Peyer's patch (tissue), 4 donors: ENCODE measurements at regions not wholly inside any gene's neighbourhood (a gene's known extent, or its start where the extent isn't known, plus 50 kb on each side); places are given as distances from the start of the nearest gene placed in this dataset.

Experiments
- POLR2A ChIP-seq, 2 donors: fragments of 450-650 bp; IDR thresholded peaks; one replicate each; pipeline ENCODE4 v1.5.1; 2017; ENCODE audit warnings: antibody characterized with exemption in 2 of 2, mild to moderate bottlenecking in 2 of 2, moderate library complexity in 2 of 2
- TF ChIP-seq, protein P1 (sequence below), 6 experiments: fragments of 450-650 bp in 4 of 6; fragments of 200-600 bp in 2 of 6; sonication (generic) in 1 of 6; IDR thresholded peaks; one replicate each; pipeline ENCODE4 v1.5.1; 2017 to 2019; ENCODE audit warnings: antibody characterized with exemption in 6 of 6, mild to moderate bottlenecking in 3 of 6, moderate library complexity in 1 of 6

DNA sequence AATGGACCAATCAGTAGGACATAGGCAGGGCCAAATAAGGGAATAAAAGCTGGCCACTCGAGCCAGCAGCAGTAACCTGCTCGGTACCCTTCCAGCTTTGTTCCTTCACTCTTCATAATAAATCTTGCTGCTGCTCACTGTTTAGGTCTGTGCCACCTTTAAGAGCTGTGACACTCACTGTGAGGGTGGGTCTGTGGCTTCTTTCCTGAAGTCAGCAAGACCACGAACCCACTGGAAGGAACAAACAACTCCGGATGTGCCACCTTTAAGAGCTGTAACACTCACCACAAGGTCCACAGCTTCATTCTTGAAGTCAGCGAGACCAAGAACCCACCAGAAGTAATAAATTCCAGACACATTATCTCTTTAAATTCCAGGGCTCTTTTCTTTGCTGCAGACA, 1922.3 kb upstream of the PCDH20 start:
- TF ChIP-seq, protein P1, sequence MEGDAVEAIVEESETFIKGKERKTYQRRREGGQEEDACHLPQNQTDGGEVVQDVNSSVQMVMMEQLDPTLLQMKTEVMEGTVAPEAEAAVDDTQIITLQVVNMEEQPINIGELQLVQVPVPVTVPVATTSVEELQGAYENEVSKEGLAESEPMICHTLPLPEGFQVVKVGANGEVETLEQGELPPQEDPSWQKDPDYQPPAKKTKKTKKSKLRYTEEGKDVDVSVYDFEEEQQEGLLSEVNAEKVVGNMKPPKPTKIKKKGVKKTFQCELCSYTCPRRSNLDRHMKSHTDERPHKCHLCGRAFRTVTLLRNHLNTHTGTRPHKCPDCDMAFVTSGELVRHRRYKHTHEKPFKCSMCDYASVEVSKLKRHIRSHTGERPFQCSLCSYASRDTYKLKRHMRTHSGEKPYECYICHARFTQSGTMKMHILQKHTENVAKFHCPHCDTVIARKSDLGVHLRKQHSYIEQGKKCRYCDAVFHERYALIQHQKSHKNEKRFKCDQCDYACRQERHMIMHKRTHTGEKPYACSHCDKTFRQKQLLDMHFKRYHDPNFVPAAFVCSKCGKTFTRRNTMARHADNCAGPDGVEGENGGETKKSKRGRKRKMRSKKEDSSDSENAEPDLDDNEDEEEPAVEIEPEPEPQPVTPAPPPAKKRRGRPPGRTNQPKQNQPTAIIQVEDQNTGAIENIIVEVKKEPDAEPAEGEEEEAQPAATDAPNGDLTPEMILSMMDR (IDR thresholded peaks at IDR 0.05): no peak
- TF ChIP-seq POLR2A (IDR thresholded peaks at IDR 0.05): no peak
